ENCODE measurements at regions not wholly inside any gene's neighbourhood (a gene's known extent, or its start where the extent isn't known, plus 50 kb on each side); places are given as distances from the start of the nearest gene placed in this dataset.

GRCh38 chr4:12123707-12124106, 695.0 kb upstream of the HS3ST1 start:
- TF ChIP-seq POLR2AphosphoS5 (IDR thresholded peaks at IDR 0.05) = no peak
- TF ChIP-seq CTCF (IDR thresholded peaks at IDR 0.05) = no peak
